HAP-1 (cell line): ENCODE measurements at regions not wholly inside any gene's neighbourhood (a gene's known extent, or its start where the extent isn't known, plus 50 kb on each side); places are given as distances from the start of the nearest gene placed in this dataset.
"Not testable (repeated sequence)": the region's sequence is repeated elsewhere in the genome, so short reads cannot be mapped to it uniquely, and the experiment has no call there.

Source experiments
- DNase-seq, 2 experiments: peaks; one replicate each; pipeline ENCODE4 v3.0.0-alpha.2; 2016 to 2020; ENCODE audit warnings: low spot score in 2 of 2
- H3K27me3 ChIP-seq: fragments of 250-450 bp; sonication (Bioruptor Pico); 2 replicates; pipeline ENCODE4 v1.5.1; 2020; ENCODE audit warnings: low read depth, mild to moderate bottlenecking, moderate library complexity
- H3K36me3 ChIP-seq: fragments of 250-450 bp; sonication (Bioruptor Pico); replicated peaks from 2 replicates; pipeline ENCODE4 v1.5.1; 2020; ENCODE audit warnings: mild to moderate bottlenecking
- H3K4me1 ChIP-seq: fragments of 250-450 bp; sonication (Bioruptor Pico); 2 replicates; pipeline ENCODE4 v1.5.1; 2020; ENCODE audit warnings: mild to moderate bottlenecking
- H3K4me3 ChIP-seq: fragments of 250-450 bp; sonication (Bioruptor Pico); 2 replicates; pipeline ENCODE4 v1.5.1; 2020; ENCODE audit warnings: mild to moderate bottlenecking, moderate library complexity
- H3K9me3 ChIP-seq: fragments of 250-450 bp; sonication (Bioruptor Pico); 2 replicates; pipeline ENCODE4 v1.5.1; 2020; ENCODE audit warnings: mild to moderate bottlenecking, moderate library complexity
- in situ Hi-C: fragments of 300-500 bp; cut with MboI; formaldehyde crosslinking; loops from 3 replicates; pipeline ENCODE4 v1.14.3; 2020; ENCODE audit warnings: low sequenced_read_pairs, inconsistent platforms, mixed read lengths

DNA sequence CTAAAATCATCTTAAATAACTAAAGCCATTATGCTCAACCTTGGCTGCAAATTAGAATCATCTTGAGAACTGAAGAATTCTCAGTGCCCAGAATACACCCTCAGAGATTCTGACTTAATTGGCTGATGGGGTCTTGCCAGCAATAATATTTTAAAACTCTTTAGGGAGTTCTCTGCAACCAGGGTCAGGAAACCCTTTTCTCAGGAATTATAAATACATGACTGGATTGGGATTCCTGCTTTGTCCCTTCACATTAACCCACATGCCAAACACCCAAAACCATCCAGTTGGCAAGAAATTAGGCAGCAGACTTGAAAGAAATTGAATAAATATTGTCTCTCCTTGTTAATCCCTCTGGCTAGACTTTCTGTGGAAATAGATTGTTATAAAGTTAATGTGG, 482.3 kb upstream of the NECTIN3 start:
- no peaks in the 10 kb centered on the region for H3K36me3 ChIP-seq
- H3K4me1 ChIP-seq, result no peaks in the 10 kb centered on the region
- H3K9me3 ChIP-seq, result no peaks in the 10 kb centered on the region
- in situ Hi-C loops, result no loop called here
- no peak for DNase-seq
- H3K4me3 ChIP-seq, result no peak overlapping the region
- no peaks in the 10 kb centered on the region for H3K27me3 ChIP-seq

DNA sequence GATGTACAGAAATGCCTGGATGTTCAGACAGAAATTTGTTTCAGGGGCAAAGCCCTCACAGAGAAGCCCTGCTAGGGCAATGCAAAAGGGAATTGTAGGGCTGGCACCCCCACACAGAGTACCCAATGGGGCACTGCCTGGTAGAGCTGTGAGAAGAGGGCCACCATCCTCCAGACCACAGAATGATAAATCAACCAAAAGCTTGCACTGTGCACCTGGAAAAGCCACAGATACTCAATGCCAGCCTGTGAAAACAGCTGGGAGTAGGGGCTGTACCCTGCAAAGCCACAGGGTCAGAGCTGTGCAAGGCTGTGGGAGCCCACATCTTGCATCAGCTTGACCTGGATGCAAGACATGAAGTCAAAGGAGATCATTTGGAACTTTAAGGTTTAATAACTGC, 477.9 kb upstream of the NECTIN3 start:
- Histone ChIP-seq H3K27me3 (no peaks in the 10 kb centered on the region), H3K9me3 (no peaks in the 10 kb centered on the region), H3K4me1 (peaks cover 5% of the 10 kb centered on the region), H3K4me3 (no peak overlapping the region), H3K36me3 (no peaks in the 10 kb centered on the region)
- in situ Hi-C loops, result no loop called here
- no peak for DNase-seq

DNA sequence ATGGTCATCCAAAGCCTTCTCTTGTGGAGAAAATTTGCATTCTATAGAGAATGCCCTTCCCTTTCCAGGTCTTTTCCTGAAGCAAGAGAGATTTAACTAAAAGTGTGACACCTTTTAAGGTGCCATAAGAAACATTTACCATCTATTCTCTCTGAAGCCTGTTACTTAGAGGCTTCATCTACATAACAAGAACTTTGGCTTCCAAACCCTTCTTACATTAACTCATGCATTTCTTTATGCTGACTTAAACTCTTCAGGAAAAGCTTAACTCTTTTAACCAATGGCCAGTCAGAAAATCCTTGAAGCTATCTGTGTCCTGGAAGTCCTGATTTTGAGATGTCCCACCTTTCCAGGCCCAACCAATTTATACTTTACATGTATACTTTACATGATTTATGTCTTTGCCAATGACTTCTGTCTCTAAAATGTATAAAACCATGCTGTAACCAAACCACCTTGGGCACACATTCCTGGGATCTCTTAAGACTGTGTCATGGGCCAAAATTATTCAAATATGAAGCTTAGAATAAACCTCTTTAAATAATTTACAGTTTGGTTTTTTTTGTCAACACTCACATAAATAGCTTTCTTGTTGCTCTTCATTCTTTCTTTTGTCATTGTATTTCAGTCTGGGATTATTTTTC, 472.6 kb upstream of the NECTIN3 start:
- H3K36me3 ChIP-seq, result no peaks in the 10 kb centered on the region
- H3K27me3 ChIP-seq, result no peaks in the 10 kb centered on the region
- no peak overlapping the region for H3K4me3 ChIP-seq
- peaks cover 11% of the 10 kb centered on the region for H3K4me1 ChIP-seq
- no peaks in the 10 kb centered on the region for H3K9me3 ChIP-seq
- peak in 1 of 2 experiments; percentile 42 for DNase-seq
- in situ Hi-C loops, result no loop called here

DNA sequence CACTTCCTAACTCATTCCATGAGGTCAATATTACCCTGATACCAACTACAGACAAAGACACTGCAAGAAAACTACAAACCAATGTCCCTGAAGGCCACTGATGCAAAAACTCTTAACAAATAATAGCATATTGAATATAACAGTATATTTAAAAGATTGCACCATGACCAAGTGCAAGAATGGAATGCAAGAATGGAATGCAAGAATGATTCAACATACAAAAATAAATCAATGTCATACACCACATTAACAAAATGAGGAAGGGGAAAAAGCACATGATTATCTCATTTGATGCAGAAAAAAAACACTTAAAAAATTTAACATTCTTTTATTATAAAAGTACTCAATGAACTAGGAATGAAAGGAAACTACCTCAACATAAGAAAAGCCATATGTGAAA, 463.1 kb upstream of the NECTIN3 start:
- Histone ChIP-seq H3K27me3 (no peaks in the 10 kb centered on the region), H3K9me3 (no peaks in the 10 kb centered on the region), H3K36me3 (no peaks in the 10 kb centered on the region), H3K4me3 (no peak overlapping the region), H3K4me1 (no peaks in the 10 kb centered on the region)
- no peak for DNase-seq
- in situ Hi-C loops, result no loop called here

DNA sequence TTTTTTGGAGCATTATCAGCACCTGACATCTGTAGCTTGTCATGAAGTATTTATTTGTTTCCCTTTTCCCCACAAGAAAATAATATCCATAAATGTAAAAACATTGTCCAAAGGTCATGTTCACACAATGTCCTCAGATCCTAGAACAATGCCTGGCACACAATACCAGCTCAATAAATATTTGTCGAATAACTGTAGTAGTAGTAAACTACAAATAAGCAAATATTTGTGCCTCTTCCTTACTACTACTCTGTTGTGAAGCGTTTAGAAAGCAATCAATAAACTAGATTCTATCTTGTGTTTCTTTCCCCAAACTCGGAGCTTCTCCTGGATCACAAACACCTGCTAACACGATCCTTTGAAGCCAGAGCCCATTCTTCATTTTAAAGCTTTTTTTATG, 459.6 kb upstream of the NECTIN3 start:
- Histone ChIP-seq H3K4me1 (no peaks in the 10 kb centered on the region), H3K36me3 (no peaks in the 10 kb centered on the region), H3K9me3 (no peaks in the 10 kb centered on the region), H3K27me3 (no peaks in the 10 kb centered on the region), H3K4me3 (no peak overlapping the region)
- in situ Hi-C loops, result no loop called here
- no peak for DNase-seq

DNA sequence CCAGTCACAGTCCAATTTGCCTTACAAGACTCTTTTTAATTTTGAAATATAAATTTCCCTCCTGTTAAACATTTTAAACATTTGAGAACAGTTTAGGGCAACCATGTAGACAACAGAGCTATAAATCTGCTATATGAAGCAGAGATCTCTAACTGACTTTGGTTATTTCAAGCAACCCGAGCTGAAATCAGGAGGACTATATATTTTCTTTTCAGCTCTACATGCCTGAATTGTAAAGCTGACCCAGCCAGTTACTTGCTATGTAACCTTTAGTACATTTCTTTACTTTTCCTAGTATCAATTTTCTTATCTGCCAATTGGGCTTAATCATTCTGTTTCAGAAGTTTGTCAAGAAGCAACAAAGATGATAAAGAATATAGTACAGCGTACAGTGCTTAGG, 457.4 kb upstream of the NECTIN3 start:
- no peaks in the 10 kb centered on the region for H3K4me1 ChIP-seq
- no peak for DNase-seq
- H3K36me3 ChIP-seq, result no peaks in the 10 kb centered on the region
- no peak overlapping the region for H3K4me3 ChIP-seq
- H3K27me3 ChIP-seq, result no peaks in the 10 kb centered on the region
- no peaks in the 10 kb centered on the region for H3K9me3 ChIP-seq
- in situ Hi-C loops, result no loop called here

DNA sequence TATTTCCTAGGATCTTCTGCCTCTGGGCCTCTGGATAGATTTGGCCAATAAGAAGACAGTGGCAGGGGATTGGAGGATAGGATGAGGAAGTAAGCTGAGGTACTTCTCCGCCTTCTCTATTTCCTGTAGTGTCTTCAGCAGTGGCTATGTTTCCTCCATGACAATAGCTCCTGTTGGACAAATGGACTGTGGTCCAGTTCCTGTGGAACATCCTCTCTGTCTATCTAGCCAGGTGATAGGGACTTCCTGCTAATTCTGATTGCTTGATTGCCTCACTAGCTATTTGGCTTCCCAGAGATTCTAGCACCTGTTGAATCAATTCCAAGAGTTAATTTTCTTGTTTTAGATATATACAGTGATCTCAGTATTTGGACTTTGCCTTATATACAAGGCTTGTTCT, 456.2 kb upstream of the NECTIN3 start:
- Histone ChIP-seq H3K4me3 (no peak overlapping the region), H3K36me3 (no peaks in the 10 kb centered on the region), H3K4me1 (no peaks in the 10 kb centered on the region), H3K9me3 (no peaks in the 10 kb centered on the region), H3K27me3 (no peaks in the 10 kb centered on the region)
- DNase-seq, result no peak
- in situ Hi-C loops, result no loop called here

DNA sequence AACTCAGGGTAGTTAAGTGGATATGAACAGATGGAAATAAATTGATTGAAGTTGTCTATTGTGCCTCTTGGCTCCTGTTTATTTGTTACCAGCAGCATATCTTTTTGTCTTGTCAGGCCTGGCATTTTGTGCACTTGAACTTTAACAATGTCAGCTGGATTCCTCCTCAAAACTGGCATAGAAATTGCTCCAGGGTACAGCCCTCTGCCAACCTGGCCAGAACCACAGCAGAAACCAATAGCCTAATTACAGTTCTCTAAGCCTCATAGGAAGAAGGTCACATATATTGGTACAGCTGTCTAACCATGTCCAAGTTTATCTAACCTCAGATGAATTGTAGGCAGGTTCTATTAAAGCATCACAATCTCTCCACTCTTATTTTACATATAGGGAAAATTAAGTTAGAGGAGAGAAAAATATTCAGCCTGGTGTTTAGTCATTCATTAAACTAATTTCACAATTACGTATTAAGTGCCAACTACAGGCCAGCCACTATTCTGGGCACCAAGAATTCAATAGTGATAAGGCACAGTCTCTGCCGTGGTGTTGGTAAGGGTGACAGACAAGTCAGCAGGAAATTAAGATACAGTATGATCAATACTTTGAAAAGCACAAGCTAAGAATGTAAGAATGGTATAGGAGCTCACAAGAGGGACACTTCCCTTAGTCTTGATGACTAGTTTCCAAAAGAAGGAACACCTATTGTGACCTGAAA, 452.9 kb upstream of the NECTIN3 start:
- Histone ChIP-seq H3K36me3 (no peaks in the 10 kb centered on the region), H3K27me3 (no peaks in the 10 kb centered on the region), H3K4me3 (no peak overlapping the region), H3K9me3 (no peaks in the 10 kb centered on the region), H3K4me1 (no peaks in the 10 kb centered on the region)
- no peak for DNase-seq
- in situ Hi-C loops, result no loop called here

DNA sequence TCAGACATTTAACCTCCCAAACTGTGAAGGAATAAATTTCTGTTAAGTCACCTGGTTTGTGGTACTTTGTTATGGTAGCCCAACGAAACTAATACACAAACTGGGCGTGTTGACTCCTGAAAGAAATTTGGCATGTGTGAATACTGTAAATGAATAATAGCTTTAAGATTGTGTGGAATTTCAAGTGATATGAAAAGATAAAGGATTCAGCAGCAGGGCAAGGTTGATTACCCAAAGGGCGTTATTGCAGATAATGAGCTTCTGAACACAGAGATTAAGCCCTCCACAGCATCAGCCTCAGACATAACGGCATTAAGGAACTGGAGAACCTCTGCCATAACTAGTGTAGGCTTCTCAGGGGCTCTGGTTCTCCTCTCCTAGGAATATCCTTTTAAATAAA, 451.5 kb upstream of the NECTIN3 start:
- H3K4me3 ChIP-seq, result no peak overlapping the region
- H3K9me3 ChIP-seq, result no peaks in the 10 kb centered on the region
- H3K36me3 ChIP-seq, result no peaks in the 10 kb centered on the region
- in situ Hi-C loops, result no loop called here
- DNase-seq, result no peak
- no peaks in the 10 kb centered on the region for H3K27me3 ChIP-seq
- H3K4me1 ChIP-seq, result no peaks in the 10 kb centered on the region

DNA sequence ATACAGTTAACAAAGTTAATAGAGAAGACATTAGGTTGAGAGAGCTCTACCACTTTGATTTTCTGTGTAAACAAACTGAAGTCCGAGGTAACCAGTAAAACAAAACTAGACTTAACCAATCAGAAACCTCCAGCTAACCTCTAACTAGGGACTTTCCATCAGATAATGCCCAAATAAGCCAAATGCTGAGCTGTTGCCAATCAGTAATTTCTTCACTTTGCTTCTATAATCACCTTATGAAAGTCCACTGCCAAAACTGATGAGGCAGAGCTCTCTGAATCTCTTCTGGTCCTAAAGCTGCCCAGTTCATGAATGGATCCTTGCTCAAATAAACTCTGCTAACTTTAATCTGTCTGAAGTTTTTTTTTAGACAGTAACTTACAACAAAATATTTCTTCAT, 448.0 kb upstream of the NECTIN3 start:
- no peaks in the 10 kb centered on the region for H3K27me3 ChIP-seq
- no peak overlapping the region for H3K4me3 ChIP-seq
- no peaks in the 10 kb centered on the region for H3K36me3 ChIP-seq
- H3K9me3 ChIP-seq, result no peaks in the 10 kb centered on the region
- DNase-seq, result no peak
- H3K4me1 ChIP-seq, result no peaks in the 10 kb centered on the region
- in situ Hi-C loops, result no loop called here

DNA sequence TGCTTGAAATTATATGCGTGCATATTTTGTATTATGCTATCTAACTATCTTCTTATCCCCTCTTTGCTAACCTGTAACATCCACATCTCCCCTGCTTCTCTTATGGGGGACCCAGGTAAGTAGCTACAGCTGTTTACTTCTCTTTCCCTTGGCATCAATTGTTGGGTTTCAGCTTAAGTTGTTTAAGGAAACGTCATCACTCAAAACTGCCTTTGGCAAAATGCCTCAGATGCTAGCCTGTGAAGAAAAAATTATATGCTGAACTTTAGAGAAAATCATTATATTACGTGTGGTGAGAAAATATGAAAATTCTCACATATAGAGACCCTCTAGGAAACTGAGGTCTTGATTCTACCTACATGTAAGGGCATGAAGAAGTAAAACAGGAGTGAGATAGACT, 447.0 kb upstream of the NECTIN3 start:
- Histone ChIP-seq H3K4me3 (no peak overlapping the region), H3K27me3 (no peaks in the 10 kb centered on the region), H3K36me3 (no peaks in the 10 kb centered on the region), H3K4me1 (no peaks in the 10 kb centered on the region), H3K9me3 (no peaks in the 10 kb centered on the region)
- in situ Hi-C loops, result no loop called here
- DNase-seq, result no peak

DNA sequence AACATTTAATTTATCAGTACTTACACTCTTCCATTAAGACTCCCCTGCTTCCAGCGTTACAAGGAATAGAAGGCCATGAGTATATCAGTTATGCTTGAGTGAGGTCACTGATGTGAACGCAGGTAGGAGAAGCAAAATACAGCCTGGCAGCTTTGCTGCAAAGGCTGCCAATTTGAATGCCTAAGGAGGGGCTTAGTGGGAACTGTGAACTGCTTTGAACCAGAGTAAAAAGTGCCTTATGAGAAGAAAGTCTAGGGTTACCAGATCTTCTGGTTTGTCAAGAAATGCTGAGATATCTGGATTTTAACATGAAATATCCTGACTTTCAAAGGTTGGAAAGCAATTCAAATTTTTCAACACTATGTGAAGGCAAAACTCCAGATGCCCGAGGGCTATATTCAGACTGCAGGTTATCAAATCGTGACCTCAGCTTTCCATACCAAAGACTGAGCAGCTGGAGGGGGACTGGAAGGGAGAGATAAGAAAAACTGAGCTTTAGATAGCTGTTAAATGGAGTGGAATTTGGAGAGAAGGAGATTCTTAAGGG, 446.3 kb upstream of the NECTIN3 start:
- no peak for DNase-seq
- Histone ChIP-seq H3K27me3 (no peaks in the 10 kb centered on the region), H3K9me3 (no peaks in the 10 kb centered on the region), H3K4me1 (no peaks in the 10 kb centered on the region), H3K4me3 (no peak overlapping the region), H3K36me3 (no peaks in the 10 kb centered on the region)
- in situ Hi-C loops, result no loop called here

DNA sequence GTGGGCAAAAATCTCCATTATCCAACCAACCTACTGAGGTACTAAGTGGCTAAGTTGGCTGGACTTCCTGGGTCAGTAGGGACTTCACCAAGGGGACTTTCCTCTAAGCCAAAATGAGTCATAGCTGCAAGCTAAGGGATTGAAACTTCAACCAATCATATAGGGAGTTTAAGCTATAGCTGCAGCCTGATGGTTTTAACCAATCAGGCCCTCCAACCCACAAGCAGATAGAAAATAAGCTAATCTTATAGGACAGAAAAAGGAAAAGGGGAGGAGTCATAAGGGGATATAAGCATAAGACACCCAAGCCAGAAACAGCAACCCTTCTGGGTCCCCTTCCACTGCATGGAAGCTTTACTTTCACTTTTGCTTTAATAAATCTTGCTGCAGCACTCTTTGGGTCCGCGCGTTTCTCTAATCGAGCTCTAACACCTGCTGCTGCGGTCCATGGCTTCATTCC, 444.9 kb upstream of the NECTIN3 start:
- H3K4me1 ChIP-seq, in situ Hi-C loops, H3K4me3 ChIP-seq, H3K9me3 ChIP-seq, H3K36me3 ChIP-seq, H3K27me3 ChIP-seq, DNase-seq: not testable (repeated sequence)

DNA sequence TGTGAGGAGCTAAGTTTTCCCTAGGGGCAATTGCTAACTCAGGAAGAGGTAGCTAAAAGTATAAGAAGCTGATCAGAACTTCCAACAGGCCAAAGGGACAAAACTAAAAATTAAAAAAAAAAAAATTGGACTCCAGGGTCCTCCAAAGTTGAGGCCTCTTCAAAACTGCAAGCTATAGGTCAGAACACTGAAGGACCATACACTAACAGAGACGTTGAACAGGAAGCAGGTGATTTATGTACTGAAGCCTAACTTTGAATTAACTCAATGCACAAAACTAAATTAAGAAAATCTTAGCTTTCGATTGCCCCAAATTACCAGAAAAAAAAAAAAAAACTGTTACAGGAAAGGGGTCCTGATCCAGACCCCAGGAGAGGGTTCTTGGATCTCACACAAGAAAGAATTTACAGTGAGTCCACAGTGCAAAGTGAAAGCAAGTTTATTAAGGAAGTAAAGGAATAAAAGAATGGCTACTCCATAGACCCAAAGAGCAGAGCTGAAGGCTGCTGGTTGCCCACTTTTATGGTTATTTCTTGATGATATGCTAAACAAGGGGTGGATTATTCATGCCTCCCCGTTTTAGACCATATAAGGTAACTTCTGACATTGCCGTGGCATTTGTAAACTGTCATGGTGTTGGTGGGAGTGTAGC, 442.8 kb upstream of the NECTIN3 start:
- DNase-seq, result no peak
- in situ Hi-C loops, result no loop called here
- Histone ChIP-seq H3K36me3 (no peaks in the 10 kb centered on the region), H3K4me3 (no peak overlapping the region), H3K27me3 (no peaks in the 10 kb centered on the region), H3K9me3 (no peaks in the 10 kb centered on the region), H3K4me1 (no peaks in the 10 kb centered on the region)
